Mammary epithelial cell (primary cell): ENCODE measurements at regions not wholly inside any gene's neighbourhood (a gene's known extent, or its start where the extent isn't known, plus 50 kb on each side); places are given as distances from the start of the nearest gene placed in this dataset.

Experiments used
- EZH2 ChIP-seq: IDR thresholded peaks from 2 replicates; pipeline ENCODE4 v1.6.1; 2012; ENCODE audit warnings: low read length, inconsistent platforms, borderline replicate concordance
- TF ChIP-seq, protein P1 (sequence below), 2 donors: IDR thresholded peaks in 1 of 2; conservative IDR thresholded peaks in 1 of 2; 2 replicates each; pipeline ENCODE4 v1.5.1; 2011 to 2012; ENCODE audit warnings: inconsistent platforms in 2 of 2, low read length in 2 of 2, mild to moderate bottlenecking in 2 of 2, control low read depth in 1 of 2, low read depth in 1 of 2; ENCODE audit not compliant: insufficient read depth in 1 of 2; ENCODE audit errors: extremely low read depth in 1 of 2

DNA sequence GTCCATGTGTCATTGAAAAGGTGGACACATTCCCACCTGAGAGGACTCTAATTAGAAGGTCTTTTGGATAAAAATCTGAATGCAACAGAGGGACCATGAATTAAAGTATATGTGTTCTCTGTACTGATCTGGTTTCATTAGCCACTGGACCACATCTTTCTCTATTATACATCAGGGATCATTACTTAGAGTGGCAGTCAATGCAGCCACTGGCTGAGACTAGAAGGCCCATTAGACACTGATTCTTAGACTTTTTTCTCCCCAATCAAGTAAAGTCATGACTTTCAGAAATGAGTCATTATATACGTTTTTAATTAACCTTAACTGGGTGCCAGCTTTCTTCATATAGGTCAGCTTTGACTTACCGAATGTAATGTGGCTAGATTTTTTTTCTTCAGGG is 550.8 kb upstream of the CFAP20DC start:
- TF ChIP-seq, protein P1, sequence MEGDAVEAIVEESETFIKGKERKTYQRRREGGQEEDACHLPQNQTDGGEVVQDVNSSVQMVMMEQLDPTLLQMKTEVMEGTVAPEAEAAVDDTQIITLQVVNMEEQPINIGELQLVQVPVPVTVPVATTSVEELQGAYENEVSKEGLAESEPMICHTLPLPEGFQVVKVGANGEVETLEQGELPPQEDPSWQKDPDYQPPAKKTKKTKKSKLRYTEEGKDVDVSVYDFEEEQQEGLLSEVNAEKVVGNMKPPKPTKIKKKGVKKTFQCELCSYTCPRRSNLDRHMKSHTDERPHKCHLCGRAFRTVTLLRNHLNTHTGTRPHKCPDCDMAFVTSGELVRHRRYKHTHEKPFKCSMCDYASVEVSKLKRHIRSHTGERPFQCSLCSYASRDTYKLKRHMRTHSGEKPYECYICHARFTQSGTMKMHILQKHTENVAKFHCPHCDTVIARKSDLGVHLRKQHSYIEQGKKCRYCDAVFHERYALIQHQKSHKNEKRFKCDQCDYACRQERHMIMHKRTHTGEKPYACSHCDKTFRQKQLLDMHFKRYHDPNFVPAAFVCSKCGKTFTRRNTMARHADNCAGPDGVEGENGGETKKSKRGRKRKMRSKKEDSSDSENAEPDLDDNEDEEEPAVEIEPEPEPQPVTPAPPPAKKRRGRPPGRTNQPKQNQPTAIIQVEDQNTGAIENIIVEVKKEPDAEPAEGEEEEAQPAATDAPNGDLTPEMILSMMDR (conservative IDR thresholded peaks at IDR 0.05 in 1 of 2, IDR thresholded peaks at IDR 0.05 in 1 of 2; ENCODE audit: extremely low read depth in 1 of 2, insufficient read depth in 1 of 2, low read depth in 1 of 2, low read length in 2 of 2): no peak
- TF ChIP-seq EZH2: no peak
